ENCODE measurements at regions not wholly inside any gene's neighbourhood (a gene's known extent, or its start where the extent isn't known, plus 50 kb on each side); places are given as distances from the start of the nearest gene placed in this dataset.

DNA sequence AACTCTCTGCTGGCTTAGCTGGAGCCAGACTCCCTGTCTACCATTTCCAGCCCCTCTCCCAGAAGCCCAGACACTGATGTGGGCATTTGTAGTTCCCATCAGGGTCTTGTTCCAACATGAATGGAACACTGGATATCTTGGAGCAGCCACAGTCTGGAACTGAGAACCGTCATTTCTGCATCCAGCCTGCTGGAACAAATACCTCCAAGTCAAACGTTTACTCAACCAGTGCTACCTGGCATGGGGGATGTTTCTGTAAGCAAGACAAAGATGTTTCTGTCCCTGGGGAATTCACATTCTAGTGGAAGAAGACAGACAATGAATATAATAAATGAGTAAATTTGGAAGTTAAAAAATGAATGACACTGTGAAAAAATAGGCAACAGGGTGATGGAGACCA is 70.8 kb upstream of the ZNF438 start (continued):
- TF ChIP-seq, protein P1, sequence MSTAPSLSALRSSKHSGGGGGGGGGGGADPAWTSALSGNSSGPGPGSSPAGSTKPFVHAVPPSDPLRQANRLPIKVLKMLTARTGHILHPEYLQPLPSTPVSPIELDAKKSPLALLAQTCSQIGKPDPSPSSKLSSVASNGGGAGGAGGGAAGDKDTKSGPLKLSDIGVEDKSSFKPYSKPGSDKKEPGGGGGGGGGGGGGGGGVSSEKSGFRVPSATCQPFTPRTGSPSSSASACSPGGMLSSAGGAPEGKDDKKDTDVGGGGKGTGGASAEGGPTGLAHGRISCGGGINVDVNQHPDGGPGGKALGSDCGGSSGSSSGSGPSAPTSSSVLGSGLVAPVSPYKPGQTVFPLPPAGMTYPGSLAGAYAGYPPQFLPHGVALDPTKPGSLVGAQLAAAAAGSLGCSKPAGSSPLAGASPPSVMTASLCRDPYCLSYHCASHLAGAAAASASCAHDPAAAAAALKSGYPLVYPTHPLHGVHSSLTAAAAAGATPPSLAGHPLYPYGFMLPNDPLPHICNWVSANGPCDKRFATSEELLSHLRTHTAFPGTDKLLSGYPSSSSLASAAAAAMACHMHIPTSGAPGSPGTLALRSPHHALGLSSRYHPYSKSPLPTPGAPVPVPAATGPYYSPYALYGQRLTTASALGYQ (CRISPR knock-in tag; IDR thresholded peaks at IDR 0.05), result no peak
- TF ChIP-seq U2AF1 (optimal IDR thresholded peaks at IDR 0.05; ENCODE audit: low read depth, low read length) (no peak), ZNF841 (CRISPR knock-in tag; IDR thresholded peaks at IDR 0.05; ENCODE audit: borderline replicate concordance) (no peak), ZNF782 (CRISPR knock-in tag; IDR thresholded peaks at IDR 0.05; ENCODE audit: borderline replicate concordance) (no peak)

DNA sequence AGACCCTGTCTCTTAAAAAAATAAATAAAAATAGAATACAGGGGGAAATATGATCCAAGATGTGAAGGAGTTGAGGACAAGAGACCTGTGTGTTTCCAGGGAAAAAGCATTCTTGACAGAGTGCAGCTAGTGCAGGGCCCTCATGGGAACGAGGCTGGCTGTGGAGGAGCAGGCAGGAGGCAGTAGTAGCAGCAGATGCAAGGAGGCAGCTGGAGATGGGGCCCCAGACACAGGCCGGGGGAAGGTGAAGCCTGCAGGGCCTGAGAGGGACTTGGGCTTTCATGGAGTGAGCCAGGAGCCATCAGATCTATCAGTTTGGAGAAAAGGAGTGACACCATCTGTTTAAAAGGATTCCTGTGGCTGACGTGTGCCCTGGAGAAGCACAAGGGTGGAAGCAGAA is 71.4 kb upstream of the ZNF438 start:
- WGBS (ENCODE audit: low lambda C conversion rate), result 18% methylated on average over 3 of the region's 3 CpGs
- no peak overlapping the region for H3K4me3 ChIP-seq (replicated peaks in 1 of 3; ENCODE audit: insufficient read depth in 1 of 3, low read depth in 2 of 3, low read length in 3 of 3)
- in situ Hi-C loops (cut with HindIII; ENCODE audit: extremely low pct_ligation_motif_present, low pct_unique_long_range_greater_than_20kb), result no loop called here
- no peak overlapping the region for H3K27ac ChIP-seq (ENCODE audit: extremely low read length, insufficient read depth, low read length)
- H3K9me3 ChIP-seq (ENCODE audit: low read length), result no peaks in the 10 kb centered on the region
- no peak overlapping the region for H3K4me2 ChIP-seq (ENCODE audit: low read depth, low read length)
- H2AFZ ChIP-seq (ENCODE audit: low read length), result no peak overlapping the region
- H4K20me1 ChIP-seq (ENCODE audit: insufficient read depth, low read length), result no peaks in the 10 kb centered on the region
- H3K36me3 ChIP-seq (replicated peaks in 1 of 2; ENCODE audit: control insufficient read depth in 1 of 2, insufficient read depth in 2 of 2, low read length in 2 of 2), result no peaks in the 10 kb centered on the region
- H3K27me3 ChIP-seq (ENCODE audit: control insufficient read depth in 1 of 2, insufficient read depth in 2 of 2, low read length in 2 of 2), result peaks cover 0 to 11% of the 10 kb centered on the region in 2 experiments; a peak in 4 of 5 replicates
- ChIA-PET CTCF (ENCODE audit: low intra/inter-chr PET ratio, low total read pairs) (no interaction called here), POLR2A (no interaction called here)
- BruUV-seq (replicated peaks), result no TSS peak
- H3K4me1 ChIP-seq (ENCODE audit: insufficient read depth, low read length), result no peaks in the 10 kb centered on the region
- no peak overlapping the region for H3K9ac ChIP-seq (ENCODE audit: insufficient read depth, low read depth, low read length)
- intact Hi-C loops (cut with micrococcal nuclease; ENCODE audit: unreplicated experiment), result no loop called here
- no peak for FAIRE-seq
- H3K79me2 ChIP-seq (ENCODE audit: insufficient read depth, low read length), result no peaks in the 10 kb centered on the region
- TF ChIP-seq SALL2 (CRISPR knock-in tag; IDR thresholded peaks at IDR 0.05) (no peak), ZKSCAN5 (CRISPR knock-in tag; IDR thresholded peaks at IDR 0.05) (no peak), NPAS2 (CRISPR knock-in tag; IDR thresholded peaks at IDR 0.05; ENCODE audit: borderline replicate concordance) (no peak), ZNF724P (CRISPR knock-in tag; IDR thresholded peaks at IDR 0.05; ENCODE audit: borderline replicate concordance) (no peak), ZNF878 (CRISPR knock-in tag; IDR thresholded peaks at IDR 0.05) (no peak), KLF16 (CRISPR knock-in tag; IDR thresholded peaks at IDR 0.05) (no peak), CREB1 (IDR thresholded peaks at IDR 0.05) (no peak), CREB1 (CRISPR knock-in tag; IDR thresholded peaks at IDR 0.05) (no peak), MZF1 (CRISPR knock-in tag; IDR thresholded peaks at IDR 0.05; ENCODE audit: borderline replicate concordance) (no peak)
- TF ChIP-seq, protein P2, sequence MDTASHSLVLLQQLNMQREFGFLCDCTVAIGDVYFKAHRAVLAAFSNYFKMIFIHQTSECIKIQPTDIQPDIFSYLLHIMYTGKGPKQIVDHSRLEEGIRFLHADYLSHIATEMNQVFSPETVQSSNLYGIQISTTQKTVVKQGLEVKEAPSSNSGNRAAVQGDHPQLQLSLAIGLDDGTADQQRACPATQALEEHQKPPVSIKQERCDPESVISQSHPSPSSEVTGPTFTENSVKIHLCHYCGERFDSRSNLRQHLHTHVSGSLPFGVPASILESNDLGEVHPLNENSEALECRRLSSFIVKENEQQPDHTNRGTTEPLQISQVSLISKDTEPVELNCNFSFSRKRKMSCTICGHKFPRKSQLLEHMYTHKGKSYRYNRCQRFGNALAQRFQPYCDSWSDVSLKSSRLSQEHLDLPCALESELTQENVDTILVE (CRISPR knock-in tag; IDR thresholded peaks at IDR 0.05), result no peak
- TF ChIP-seq, protein P3, sequence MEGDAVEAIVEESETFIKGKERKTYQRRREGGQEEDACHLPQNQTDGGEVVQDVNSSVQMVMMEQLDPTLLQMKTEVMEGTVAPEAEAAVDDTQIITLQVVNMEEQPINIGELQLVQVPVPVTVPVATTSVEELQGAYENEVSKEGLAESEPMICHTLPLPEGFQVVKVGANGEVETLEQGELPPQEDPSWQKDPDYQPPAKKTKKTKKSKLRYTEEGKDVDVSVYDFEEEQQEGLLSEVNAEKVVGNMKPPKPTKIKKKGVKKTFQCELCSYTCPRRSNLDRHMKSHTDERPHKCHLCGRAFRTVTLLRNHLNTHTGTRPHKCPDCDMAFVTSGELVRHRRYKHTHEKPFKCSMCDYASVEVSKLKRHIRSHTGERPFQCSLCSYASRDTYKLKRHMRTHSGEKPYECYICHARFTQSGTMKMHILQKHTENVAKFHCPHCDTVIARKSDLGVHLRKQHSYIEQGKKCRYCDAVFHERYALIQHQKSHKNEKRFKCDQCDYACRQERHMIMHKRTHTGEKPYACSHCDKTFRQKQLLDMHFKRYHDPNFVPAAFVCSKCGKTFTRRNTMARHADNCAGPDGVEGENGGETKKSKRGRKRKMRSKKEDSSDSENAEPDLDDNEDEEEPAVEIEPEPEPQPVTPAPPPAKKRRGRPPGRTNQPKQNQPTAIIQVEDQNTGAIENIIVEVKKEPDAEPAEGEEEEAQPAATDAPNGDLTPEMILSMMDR (CRISPR knock-in tag; IDR thresholded peaks at IDR 0.05), result no peak
- TF ChIP-seq, protein P4, sequence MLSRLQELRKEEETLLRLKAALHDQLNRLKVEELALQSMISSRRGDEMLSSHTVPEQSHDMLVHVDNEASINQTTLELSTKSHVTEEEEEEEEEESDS (CRISPR knock-in tag; IDR thresholded peaks at IDR 0.05; ENCODE audit: borderline replicate concordance), result no peak
- TF ChIP-seq, protein P5, sequence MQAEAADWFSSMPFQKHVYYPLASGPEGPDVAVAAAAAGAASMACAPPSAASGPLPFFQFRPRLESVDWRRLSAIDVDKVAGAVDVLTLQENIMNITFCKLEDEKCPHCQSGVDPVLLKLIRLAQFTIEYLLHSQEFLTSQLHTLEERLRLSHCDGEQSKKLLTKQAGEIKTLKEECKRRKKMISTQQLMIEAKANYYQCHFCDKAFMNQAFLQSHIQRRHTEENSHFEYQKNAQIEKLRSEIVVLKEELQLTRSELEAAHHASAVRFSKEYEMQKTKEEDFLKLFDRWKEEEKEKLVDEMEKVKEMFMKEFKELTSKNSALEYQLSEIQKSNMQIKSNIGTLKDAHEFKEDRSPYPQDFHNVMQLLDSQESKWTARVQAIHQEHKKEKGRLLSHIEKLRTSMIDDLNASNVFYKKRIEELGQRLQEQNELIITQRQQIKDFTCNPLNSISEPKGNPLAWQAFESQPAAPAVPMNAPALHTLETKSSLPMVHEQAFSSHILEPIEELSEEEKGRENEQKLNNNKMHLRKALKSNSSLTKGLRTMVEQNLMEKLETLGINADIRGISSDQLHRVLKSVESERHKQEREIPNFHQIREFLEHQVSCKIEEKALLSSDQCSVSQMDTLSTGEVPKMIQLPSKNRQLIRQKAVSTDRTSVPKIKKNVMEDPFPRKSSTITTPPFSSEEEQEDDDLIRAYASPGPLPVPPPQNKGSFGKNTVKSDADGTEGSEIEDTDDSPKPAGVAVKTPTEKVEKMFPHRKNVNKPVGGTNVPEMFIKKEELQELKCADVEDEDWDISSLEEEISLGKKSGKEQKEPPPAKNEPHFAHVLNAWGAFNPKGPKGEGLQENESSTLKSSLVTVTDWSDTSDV (CRISPR knock-in tag; IDR thresholded peaks at IDR 0.05), result no peak
- no peak for DNase-seq (ENCODE audit: low spot score)
- ATAC-seq, result no peak
